H9 (cell line): ENCODE measurements at regions not wholly inside any gene's neighbourhood (a gene's known extent, or its start where the extent isn't known, plus 50 kb on each side); places are given as distances from the start of the nearest gene placed in this dataset.

ENCODE experiments used
- DNase-seq: peaks from one replicate; pipeline ENCODE4 v3.0.0-alpha.2; 2017
- H2AFZ ChIP-seq: one replicate; pipeline ENCODE4 v1.6.1; 2013; ENCODE audit warnings: mild to moderate bottlenecking, low read length, control low read depth, moderate library complexity
- H2AK5ac ChIP-seq: 2 replicates; pipeline ENCODE4 v1.6.1; 2013; ENCODE audit warnings: low read length, control low read depth, mixed read lengths; ENCODE audit not compliant: insufficient read length
- H2BK120ac ChIP-seq: one replicate; pipeline ENCODE4 v1.6.1; 2013; ENCODE audit warnings: low read depth, mild to moderate bottlenecking, low read length, control low read depth, inconsistent platforms; ENCODE audit not compliant: poor library complexity, severe bottlenecking
- H2BK12ac ChIP-seq: 2 replicates; pipeline ENCODE4 v1.6.1; 2013; ENCODE audit warnings: low read length, control low read depth, mixed read lengths, low read depth; ENCODE audit not compliant: insufficient read length
- H2BK15ac ChIP-seq: 2 replicates; pipeline ENCODE4 v1.6.1; 2013; ENCODE audit warnings: low read depth, low read length, control low read depth
- H2BK20ac ChIP-seq: one replicate; pipeline ENCODE4 v1.6.1; 2013; ENCODE audit warnings: low read depth, mild to moderate bottlenecking, low read length, control low read depth, inconsistent platforms; ENCODE audit not compliant: poor library complexity, severe bottlenecking
- H2BK5ac ChIP-seq: 2 replicates; pipeline ENCODE4 v1.6.1; 2013; ENCODE audit warnings: low read length, control low read depth, mixed read lengths; ENCODE audit not compliant: insufficient read length
- H3K14ac ChIP-seq: 2 replicates; pipeline ENCODE4 v1.6.1; 2013; ENCODE audit warnings: low read length, control low read depth; ENCODE audit not compliant: insufficient read depth
- H3K18ac ChIP-seq: 2 replicates; pipeline ENCODE4 v1.6.1; 2013; ENCODE audit warnings: low read depth, mild to moderate bottlenecking, mixed read lengths, low read length, control low read depth; ENCODE audit not compliant: insufficient read length
- H3K23ac ChIP-seq: 2 replicates; pipeline ENCODE4 v1.6.1; 2013; ENCODE audit warnings: low read length, control low read depth, mixed read lengths, low read depth; ENCODE audit not compliant: insufficient read length
- H3K23me2 ChIP-seq: 2 replicates; pipeline ENCODE4 v1.6.1; 2013; ENCODE audit warnings: low read depth, mild to moderate bottlenecking, mixed read lengths, low read length, control low read depth; ENCODE audit not compliant: insufficient read length, poor library complexity, severe bottlenecking
- H3K27ac ChIP-seq: 2 replicates; pipeline ENCODE4 v1.5.1; 2013; ENCODE audit warnings: low read length, control low read depth, mixed read lengths, low read depth; ENCODE audit not compliant: insufficient read length
- H3K27me3 ChIP-seq: 2 replicates; pipeline ENCODE4 v1.6.1; 2013; ENCODE audit warnings: low read length, control low read depth, inconsistent platforms; ENCODE audit not compliant: insufficient read depth
- H3K4ac ChIP-seq: 2 replicates; pipeline ENCODE4 v1.6.1; 2013; ENCODE audit warnings: low read depth, mild to moderate bottlenecking, control low read depth, inconsistent platforms, low read length, moderate library complexity
- H3K4me1 ChIP-seq: 2 replicates; pipeline ENCODE4 v1.6.1; 2013; ENCODE audit warnings: low read length, control low read depth, inconsistent platforms; ENCODE audit not compliant: insufficient read depth
- H3K4me2 ChIP-seq: 2 replicates; pipeline ENCODE4 v1.6.1; 2013; ENCODE audit warnings: low read length, control low read depth, mixed read lengths; ENCODE audit not compliant: insufficient read length, insufficient read depth
- H3K56ac ChIP-seq: 2 replicates; pipeline ENCODE4 v1.6.1; 2013; ENCODE audit warnings: low read depth, mild to moderate bottlenecking, mixed read lengths, low read length, control low read depth; ENCODE audit not compliant: insufficient read length
- H3K79me1 ChIP-seq: 2 replicates; pipeline ENCODE4 v1.6.1; 2013; ENCODE audit warnings: low read depth, mild to moderate bottlenecking, moderate library complexity, low read length, control low read depth, inconsistent platforms; ENCODE audit not compliant: insufficient read depth, poor library complexity, severe bottlenecking
- H3K79me2 ChIP-seq: 2 replicates; pipeline ENCODE4 v1.6.1; 2013; ENCODE audit warnings: low read length, control low read depth, inconsistent platforms; ENCODE audit not compliant: insufficient read depth
- H3K9ac ChIP-seq: 2 replicates; pipeline ENCODE4 v1.6.1; 2013; ENCODE audit warnings: low read length, control low read depth, mixed read lengths; ENCODE audit not compliant: insufficient read length; ENCODE audit errors: extremely low read depth
- H3K9me3 ChIP-seq: one replicate; pipeline ENCODE4 v1.6.1; 2013; ENCODE audit warnings: low read depth, low read length, inconsistent platforms; ENCODE audit not compliant: control insufficient read depth
- H3T11ph ChIP-seq: one replicate; pipeline ENCODE4 v1.6.1; 2013; ENCODE audit warnings: mild to moderate bottlenecking, low read length, control low read depth, inconsistent platforms
- H4K20me1 ChIP-seq: one replicate; pipeline ENCODE4 v1.6.1; 2013; ENCODE audit not compliant: control insufficient read depth, insufficient read length, insufficient read depth
- H4K5ac ChIP-seq: 2 replicates; pipeline ENCODE4 v1.6.1; 2013; ENCODE audit warnings: low read depth, mild to moderate bottlenecking, mixed read lengths, low read length, control low read depth; ENCODE audit not compliant: insufficient read length
- H4K8ac ChIP-seq: replicated peaks from 2 replicates; pipeline ENCODE4 v1.6.1; 2013; ENCODE audit warnings: low read length, control low read depth, mixed read lengths, low read depth; ENCODE audit not compliant: insufficient read length
- H4K91ac ChIP-seq: 2 replicates; pipeline ENCODE4 v1.6.1; 2013; ENCODE audit warnings: low read depth, mild to moderate bottlenecking, moderate library complexity, mixed read lengths, low read length, control low read depth; ENCODE audit not compliant: insufficient read length
- H3K27ac Mint-ChIP-seq, 3 experiments: 2 replicates in 2 of 3; 3 replicates in 1 of 3; pipeline ENCODE4 v1.8.0; 2020 to 2021; ENCODE audit warnings: mixed read lengths in 3 of 3, mild to moderate bottlenecking in 1 of 3, moderate library complexity in 1 of 3
- H3K27me3 Mint-ChIP-seq: 2 replicates; pipeline ENCODE4 v1.8.0; 2021; ENCODE audit warnings: low read depth, mild to moderate bottlenecking, moderate library complexity, mixed read lengths
- H3K36me3 Mint-ChIP-seq, 3 experiments: 2 replicates in 2 of 3; 3 replicates in 1 of 3; pipeline ENCODE4 v1.8.0; 2020 to 2021; ENCODE audit warnings: low read depth in 3 of 3, mixed read lengths in 3 of 3; ENCODE audit not compliant: insufficient read depth in 1 of 3
- H3K4me1 Mint-ChIP-seq, 2 experiments: 2 replicates each; pipeline ENCODE4 v1.8.0; 2020; ENCODE audit warnings: mixed read lengths in 2 of 2
- H3K4me3 Mint-ChIP-seq, 2 experiments: 2 replicates in 1 of 2; 3 replicates in 1 of 2; pipeline ENCODE4 v1.8.0; 2020 to 2021; ENCODE audit warnings: mild to moderate bottlenecking in 2 of 2, mixed read lengths in 2 of 2, moderate library complexity in 1 of 2
- H3K9me3 Mint-ChIP-seq, 2 experiments: 2 replicates in 1 of 2; 3 replicates in 1 of 2; pipeline ENCODE4 v1.8.0; 2020; ENCODE audit warnings: mild to moderate bottlenecking in 2 of 2, mixed read lengths in 2 of 2, moderate library complexity in 1 of 2
- CTCF ChIP-seq: fragments of 200-600 bp; sonication (generic); conservative IDR thresholded peaks from 3 replicates; pipeline ENCODE4 v1.8.0; 2021; ENCODE audit warnings: antibody characterized with exemption, mild to moderate bottlenecking
- WGBS: extraction: QIAGEN DNeasy Blood & Tissue Kit; methylation state at CpG from one replicate; pipeline ENCODE4 v1.1.7; 2013; ENCODE audit warnings: missing lambda C conversion rate, low lambda C conversion rate, mixed read lengths; ENCODE audit not compliant: insufficient read length; ENCODE audit errors: extremely low coverage; 5-methylcytosine and 5-hydroxymethylcytosine counted together

DNA sequence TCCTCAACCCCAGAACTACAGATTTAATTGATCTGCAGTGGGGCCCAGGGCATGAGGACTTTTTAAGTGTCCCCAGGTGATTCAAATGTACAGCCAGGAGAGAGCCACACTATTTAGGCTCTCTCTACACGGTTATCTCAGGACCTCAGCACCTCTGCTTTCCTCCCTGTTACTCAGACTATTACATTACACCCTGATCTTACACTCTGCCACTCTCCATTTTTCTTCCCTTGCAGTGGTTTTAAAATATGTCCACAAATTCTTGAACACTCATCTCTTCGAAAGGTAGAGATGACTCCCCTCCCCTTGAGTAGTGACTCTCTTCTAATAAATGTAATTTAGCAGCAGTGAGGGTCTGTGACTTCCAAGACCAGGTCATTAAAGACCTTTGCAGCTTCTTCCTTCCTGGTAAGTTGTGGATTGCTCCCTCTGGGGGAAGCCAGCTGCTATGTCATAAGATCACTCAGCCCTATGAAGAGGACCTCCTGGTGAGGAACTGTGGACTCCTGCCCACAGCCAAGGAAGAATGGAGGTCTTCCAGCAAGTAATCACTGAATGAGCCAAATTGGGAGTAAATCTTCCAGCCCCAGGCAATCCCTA, 87.5 kb upstream of the SSBP2 start:
- H3K9ac ChIP-seq = no peak overlapping the region
- no peak overlapping the region for H3K23ac ChIP-seq
- no peaks in the 10 kb centered on the region for H3K4me1 ChIP-seq
- no peak overlapping the region for H2BK120ac ChIP-seq
- Mint-ChIP-seq H3K4me3 (no peak overlapping the region), H3K9me3 (no peaks in the 10 kb centered on the region), H3K4me1 (peaks cover 22 to 25% of the 10 kb centered on the region in 2 experiments), H3K36me3 (no peaks in the 10 kb centered on the region), H3K27ac (peak overlapping the region in 2 of 3 experiments; percentile 3 to 85; a peak in 2 of 7 replicates), H3K27me3 (no peaks in the 10 kb centered on the region)
- no peaks in the 10 kb centered on the region for H4K20me1 ChIP-seq
- no peak overlapping the region for H2BK5ac ChIP-seq
- TF ChIP-seq CTCF = peak; percentile 69
- H4K91ac ChIP-seq = no peak overlapping the region
- no peak overlapping the region for H2AK5ac ChIP-seq
- no peak overlapping the region for H2AFZ ChIP-seq
- no peak overlapping the region for H3K4ac ChIP-seq
- no peak overlapping the region for H2BK12ac ChIP-seq
- H3K18ac ChIP-seq = no peak overlapping the region
- no peak overlapping the region for H3K56ac ChIP-seq
- H3K27me3 ChIP-seq = no peaks in the 10 kb centered on the region
- H3K9me3 ChIP-seq = no peaks in the 10 kb centered on the region
- WGBS = no CpG with 5 or more reads among the region's 2 CpGs
- DNase-seq = peak; percentile 53
- H3K79me1 ChIP-seq = no peaks in the 10 kb centered on the region
- H3K23me2 ChIP-seq = no peaks in the 10 kb centered on the region
- H3K79me2 ChIP-seq = no peaks in the 10 kb centered on the region
- H3K4me2 ChIP-seq = no peak overlapping the region
- H3K14ac ChIP-seq = no peak overlapping the region
- no peak overlapping the region for H2BK20ac ChIP-seq
- no peak overlapping the region for H3K27ac ChIP-seq
- H3T11ph ChIP-seq = no peak overlapping the region
- H4K8ac ChIP-seq = no peak overlapping the region
- H4K5ac ChIP-seq = no peak overlapping the region
- H2BK15ac ChIP-seq = no peak overlapping the region
